ENCODE measurements at regions not wholly inside any gene's neighbourhood (a gene's known extent, or its start where the extent isn't known, plus 50 kb on each side); places are given as distances from the start of the nearest gene placed in this dataset.

DNA sequence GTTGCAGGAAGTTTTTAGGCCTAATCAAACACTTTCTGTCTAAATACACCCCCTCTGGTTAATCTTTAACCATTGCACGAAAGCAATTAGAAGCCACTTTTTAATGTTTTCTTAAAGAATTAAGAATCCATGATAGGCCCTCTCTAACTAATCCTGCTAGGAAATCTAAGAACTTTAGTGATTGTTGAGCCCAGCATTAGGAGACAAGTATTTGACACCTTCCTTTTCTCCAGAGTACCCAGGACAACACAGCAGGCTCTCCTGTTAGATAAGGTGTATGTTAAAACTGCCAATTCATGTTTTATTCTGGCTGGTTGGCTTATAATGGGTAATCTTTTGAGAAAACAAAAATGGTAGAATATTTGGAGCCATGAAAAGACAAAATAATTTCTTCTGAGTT, 95.0 kb downstream of the ALX1 start:
- H3K4me1 ChIP-seq = no peaks in the 10 kb centered on the region
- 71% methylated on average over 1 of the region's 1 CpG for WGBS
- no peak overlapping the region for H3K27ac ChIP-seq (replicated peaks in 1 of 4)
- no peaks in the 10 kb centered on the region for H3K27me3 ChIP-seq
- TF ChIP-seq EP300 (IDR thresholded peaks at IDR 0.05) (no peak), POLR2A (IDR thresholded peaks at IDR 0.05; ENCODE audit: low read depth) (no peak), POLR2AphosphoS5 (IDR thresholded peaks at IDR 0.05) (no peak)
- TF ChIP-seq, protein P1, sequence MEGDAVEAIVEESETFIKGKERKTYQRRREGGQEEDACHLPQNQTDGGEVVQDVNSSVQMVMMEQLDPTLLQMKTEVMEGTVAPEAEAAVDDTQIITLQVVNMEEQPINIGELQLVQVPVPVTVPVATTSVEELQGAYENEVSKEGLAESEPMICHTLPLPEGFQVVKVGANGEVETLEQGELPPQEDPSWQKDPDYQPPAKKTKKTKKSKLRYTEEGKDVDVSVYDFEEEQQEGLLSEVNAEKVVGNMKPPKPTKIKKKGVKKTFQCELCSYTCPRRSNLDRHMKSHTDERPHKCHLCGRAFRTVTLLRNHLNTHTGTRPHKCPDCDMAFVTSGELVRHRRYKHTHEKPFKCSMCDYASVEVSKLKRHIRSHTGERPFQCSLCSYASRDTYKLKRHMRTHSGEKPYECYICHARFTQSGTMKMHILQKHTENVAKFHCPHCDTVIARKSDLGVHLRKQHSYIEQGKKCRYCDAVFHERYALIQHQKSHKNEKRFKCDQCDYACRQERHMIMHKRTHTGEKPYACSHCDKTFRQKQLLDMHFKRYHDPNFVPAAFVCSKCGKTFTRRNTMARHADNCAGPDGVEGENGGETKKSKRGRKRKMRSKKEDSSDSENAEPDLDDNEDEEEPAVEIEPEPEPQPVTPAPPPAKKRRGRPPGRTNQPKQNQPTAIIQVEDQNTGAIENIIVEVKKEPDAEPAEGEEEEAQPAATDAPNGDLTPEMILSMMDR (IDR thresholded peaks at IDR 0.05) = no peak
- DNase-seq (ENCODE audit: extremely low spot score) = no peak
- no peaks in the 10 kb centered on the region for H3K36me3 ChIP-seq
- intact Hi-C loops (cut with DNase I) = no loop called here
- no peaks in the 10 kb centered on the region for H3K9me3 ChIP-seq
- no peak overlapping the region for H3K4me3 ChIP-seq

DNA sequence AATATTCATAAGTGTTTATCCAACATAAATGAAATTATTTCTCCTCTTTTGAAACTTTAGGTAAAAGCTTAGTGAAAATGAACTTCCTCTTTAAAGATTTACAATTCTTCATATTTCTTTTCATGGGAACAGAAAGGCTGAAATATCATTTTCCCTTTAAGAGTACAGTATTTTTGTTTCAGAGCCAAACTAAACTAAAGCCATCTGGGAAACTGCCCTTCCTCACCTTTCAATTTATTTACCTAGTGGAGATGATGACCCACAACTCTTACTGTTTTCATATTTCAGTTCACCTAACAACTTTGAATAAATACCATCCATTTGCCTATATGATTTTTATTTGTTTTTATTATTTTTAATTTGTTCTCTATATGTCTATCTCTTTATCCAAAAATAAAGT, 105.4 kb downstream of the ALX1 start:
- Histone ChIP-seq H3K27ac (replicated peaks in 1 of 4) (no peak overlapping the region), H3K36me3 (no peaks in the 10 kb centered on the region), H3K4me1 (no peaks in the 10 kb centered on the region), H3K9me3 (no peaks in the 10 kb centered on the region), H3K27me3 (no peaks in the 10 kb centered on the region), H3K4me3 (no peak overlapping the region)
- intact Hi-C loops (cut with DNase I) = no loop called here
- TF ChIP-seq, protein P1 (IDR thresholded peaks at IDR 0.05) = no peak
- TF ChIP-seq POLR2A (IDR thresholded peaks at IDR 0.05; ENCODE audit: low read depth) (no peak), POLR2AphosphoS5 (IDR thresholded peaks at IDR 0.05) (no peak), EP300 (IDR thresholded peaks at IDR 0.05) (no peak)
- no peak for DNase-seq (ENCODE audit: extremely low spot score)

DNA sequence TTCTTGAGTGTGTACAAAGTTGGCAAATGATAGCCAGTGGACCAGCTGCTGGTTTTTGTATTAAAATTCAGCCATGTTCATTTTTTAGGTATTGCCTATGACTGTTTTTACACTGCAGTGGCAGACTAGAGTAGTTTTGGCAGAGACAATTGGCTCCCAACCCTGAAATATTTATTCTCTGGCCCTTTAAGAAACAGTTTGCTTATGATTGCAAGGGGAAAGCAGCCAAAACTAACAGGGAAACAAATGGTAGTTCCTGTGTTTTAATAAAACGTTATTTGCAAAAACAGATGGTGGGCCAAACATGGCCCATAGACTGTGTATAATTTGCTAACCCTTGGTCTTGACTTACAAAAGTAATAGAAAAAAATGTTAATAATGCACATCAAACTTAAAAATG, 110.2 kb downstream of the ALX1 start:
- no peak for DNase-seq (ENCODE audit: extremely low spot score)
- no peak overlapping the region for H3K27ac ChIP-seq (replicated peaks in 1 of 4)
- no peaks in the 10 kb centered on the region for H3K4me1 ChIP-seq
- H3K9me3 ChIP-seq = no peaks in the 10 kb centered on the region
- no peaks in the 10 kb centered on the region for H3K36me3 ChIP-seq
- TF ChIP-seq EP300 (IDR thresholded peaks at IDR 0.05) (no peak), POLR2A (IDR thresholded peaks at IDR 0.05; ENCODE audit: low read depth) (no peak), POLR2AphosphoS5 (IDR thresholded peaks at IDR 0.05) (no peak)
- TF ChIP-seq, protein P1 (IDR thresholded peaks at IDR 0.05) = no peak
- intact Hi-C loops (cut with DNase I) = no loop called here
- no peaks in the 10 kb centered on the region for H3K27me3 ChIP-seq
- WGBS = 41% methylated on average over 1 of the region's 1 CpG
- no peak overlapping the region for H3K4me3 ChIP-seq

DNA sequence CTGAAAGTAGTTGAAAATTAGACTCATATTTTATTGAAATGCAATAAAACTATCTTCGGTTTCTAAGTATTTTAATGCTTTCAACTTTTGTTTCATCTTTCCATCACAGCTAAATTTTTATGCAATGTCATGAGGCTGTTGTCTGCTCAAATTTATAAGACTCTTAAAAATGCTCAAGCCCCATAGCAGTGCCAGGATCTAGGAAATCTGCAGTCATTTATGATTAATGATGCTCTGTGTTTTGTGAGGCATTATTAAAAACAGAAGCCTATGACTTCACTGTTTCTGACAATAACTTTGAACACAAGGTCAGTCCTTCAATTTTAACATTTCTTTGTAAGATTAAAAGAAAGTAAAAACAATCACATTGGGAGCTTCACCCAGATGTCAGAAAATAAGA, 112.5 kb downstream of the ALX1 start:
- Histone ChIP-seq H3K4me1 (no peaks in the 10 kb centered on the region), H3K4me3 (no peak overlapping the region), H3K27me3 (no peaks in the 10 kb centered on the region), H3K36me3 (no peaks in the 10 kb centered on the region), H3K27ac (replicated peaks in 1 of 4) (no peak overlapping the region), H3K9me3 (no peaks in the 10 kb centered on the region)
- DNase-seq (ENCODE audit: extremely low spot score) = no peak
- intact Hi-C loops (cut with DNase I) = no loop called here
- 82% methylated on average over 1 of the region's 1 CpG for WGBS
- TF ChIP-seq POLR2AphosphoS5 (IDR thresholded peaks at IDR 0.05) = no peak

DNA sequence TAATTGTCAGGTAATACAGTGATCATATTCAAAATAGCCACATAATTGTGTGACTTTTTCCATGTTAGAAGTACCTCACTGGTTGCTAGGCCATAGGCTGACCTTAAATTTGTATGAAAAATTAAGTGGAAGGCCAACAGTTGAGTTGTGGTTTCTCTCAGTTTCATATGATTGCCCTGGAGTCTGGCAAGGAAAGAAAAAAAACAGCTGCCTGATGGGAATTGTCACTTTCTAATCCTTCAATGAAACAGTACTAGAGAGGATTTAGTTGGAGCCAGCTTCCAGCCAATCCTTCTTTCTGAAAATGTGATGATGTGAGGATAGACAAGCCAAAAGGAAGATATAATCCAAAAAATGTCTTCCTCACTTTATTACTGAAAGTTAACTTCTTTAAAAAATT, 113.6 kb downstream of the ALX1 start:
- TF ChIP-seq, protein P1 (IDR thresholded peaks at IDR 0.05) = no peak
- no peak for TF ChIP-seq POLR2AphosphoS5 (IDR thresholded peaks at IDR 0.05)
- no peak for TF ChIP-seq EP300 (IDR thresholded peaks at IDR 0.05)
- TF ChIP-seq POLR2A (IDR thresholded peaks at IDR 0.05; ENCODE audit: low read depth) = no peak
- DNase-seq (ENCODE audit: extremely low spot score) = no peak

More for the DNA sequence above, 113.6 kb downstream of the ALX1 start:
- H3K9me3 ChIP-seq = no peaks in the 10 kb centered on the region
- no peaks in the 10 kb centered on the region for H3K36me3 ChIP-seq
- intact Hi-C loops (cut with DNase I) = no loop called here
- H3K27me3 ChIP-seq = no peaks in the 10 kb centered on the region
- H3K4me1 ChIP-seq = no peaks in the 10 kb centered on the region
- no peak overlapping the region for H3K27ac ChIP-seq (replicated peaks in 1 of 4)
- H3K4me3 ChIP-seq = no peak overlapping the region

All from esophagus muscularis mucosa (tissue), 4 donors.